AG04450 (cell line): ENCODE measurements at regions not wholly inside any gene's neighbourhood (a gene's known extent, or its start where the extent isn't known, plus 50 kb on each side); places are given as distances from the start of the nearest gene placed in this dataset.
A peak's percentile ranks its signal among the peaks of the same experiment; 100 is the strongest.

Source experiments
- CTCF ChIA-PET: fragments of 300-600, 350-600 bp; formaldehyde crosslinking; extraction: SDS; loops from one replicate; lab custom pipeline; 2022; ENCODE audit warnings: antibody characterized with exemption, inconsistent platforms; lab: Charles Lee
- POLR2A ChIA-PET: fragments of 350-600 bp; formaldehyde crosslinking; extraction: SDS; loops from one replicate; lab custom pipeline; 2021; ENCODE audit warnings: antibody characterized with exemption, inconsistent platforms; lab: Yijun Ruan, JAX
- DNase-seq: peaks from one replicate; pipeline ENCODE4 v3.0.0-alpha.2; 2011; ENCODE audit warnings: low read depth, low spot score
- H3K27ac ChIP-seq: one replicate; pipeline ENCODE4 v1.5.1; 2012; ENCODE audit warnings: low read depth, low read length, control low read depth
- H3K27me3 ChIP-seq: one replicate; pipeline ENCODE4 v1.6.0; 2012; ENCODE audit warnings: low read length; ENCODE audit not compliant: control insufficient read depth, insufficient read depth
- H3K4me3 ChIP-seq: 2 replicates; pipeline ENCODE4 v1.5.1; 2011; ENCODE audit warnings: mild to moderate bottlenecking, low read depth, low read length, control low read depth
- H3K9me3 ChIP-seq: 2 replicates; pipeline ENCODE4 v1.5.1; 2012; ENCODE audit warnings: low read length; ENCODE audit not compliant: control insufficient read depth, insufficient read depth
- CTCF ChIP-seq: IDR thresholded peaks from 2 replicates; pipeline ENCODE4 v1.5.1; 2011; ENCODE audit warnings: low read depth, low read length, control low read depth, inconsistent platforms

DNA sequence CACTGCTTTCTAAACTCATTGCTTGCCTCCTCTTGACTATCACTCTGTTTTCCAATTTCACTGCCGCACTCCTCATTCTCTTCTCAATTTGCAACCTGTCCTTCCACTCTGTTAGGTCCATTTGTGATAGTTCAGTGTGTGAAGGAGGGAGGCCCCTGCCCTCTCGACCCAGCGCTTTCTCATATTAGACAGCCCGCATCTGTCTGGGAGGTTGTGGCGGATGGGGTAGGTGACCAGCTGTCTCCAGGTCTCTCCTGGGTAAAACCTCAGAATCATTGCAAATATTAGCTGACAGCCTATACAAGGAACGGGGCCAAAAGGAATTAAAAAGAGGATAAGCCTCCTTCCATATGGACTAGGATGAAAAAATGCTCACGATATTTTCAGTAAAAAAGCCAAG lies 358.3 kb downstream of the SHQ1 start:
- ChIA-PET POLR2A (no interaction called here), CTCF (no interaction called here)
- TF ChIP-seq CTCF, result no peak
- peaks cover 4% of the 10 kb centered on the region; the same call in 1 of the 2 replicates for H3K9me3 ChIP-seq
- H3K4me3 ChIP-seq, result no peak overlapping the region
- no peak for DNase-seq
- H3K27me3 ChIP-seq, result peaks cover 3% of the 10 kb centered on the region
- no peak overlapping the region for H3K27ac ChIP-seq

- no peak overlapping the region for H3K4me3 ChIP-seq
- POLR2A ChIA-PET, result no interaction called here
- no peaks in the 10 kb centered on the region for H3K9me3 ChIP-seq
- no peaks in the 10 kb centered on the region for H3K27me3 ChIP-seq
- no peak for DNase-seq
- no peak overlapping the region for H3K27ac ChIP-seq
- TF ChIP-seq CTCF, result no peak
- CTCF ChIA-PET, result no interaction called here
Observed at GRCh38 chr3:72488738-72489035, 359.6 kb downstream of the SHQ1 start.

GRCh38 chr3:72487946-72488737 lies 360.1 kb downstream of the SHQ1 start:
- TF ChIP-seq CTCF, result no peak
- ChIA-PET POLR2A (interaction anchor here (0.9 to 1.2 kb wide), 2 partner anchors 8 to 41 kb away, joined by 4 to 9 read pairs; partner anchors contain the start of gene RYBP), CTCF (no interaction called here)
- H3K27ac ChIP-seq, result peak overlapping the region; percentile 73
- H3K27me3 ChIP-seq, result no peaks in the 10 kb centered on the region
- no peaks in the 10 kb centered on the region for H3K9me3 ChIP-seq
- DNase-seq, result no peak
- no peak overlapping the region for H3K4me3 ChIP-seq

GRCh38 chr3:72487078-72487765 lies 361.0 kb downstream of the SHQ1 start:
- Histone ChIP-seq H3K27me3 (no peaks in the 10 kb centered on the region), H3K9me3 (no peaks in the 10 kb centered on the region), H3K27ac (peak overlapping the region; percentile 73), H3K4me3 (no peak overlapping the region)
- peak; percentile 65 for DNase-seq
- CTCF ChIA-PET, result interaction anchor here (0.8 kb wide), 1 partner anchor 532 kb away, joined by 3 read pairs; no protein-coding TSS in a partner anchor
- no peak for TF ChIP-seq CTCF
- POLR2A ChIA-PET, result interaction anchor here (0.6 to 1.2 kb wide), 4 partner anchors 9 to 1010 kb away, joined by 3 to 9 read pairs (median 5); partner anchors contain the start of gene RYBP

DNA sequence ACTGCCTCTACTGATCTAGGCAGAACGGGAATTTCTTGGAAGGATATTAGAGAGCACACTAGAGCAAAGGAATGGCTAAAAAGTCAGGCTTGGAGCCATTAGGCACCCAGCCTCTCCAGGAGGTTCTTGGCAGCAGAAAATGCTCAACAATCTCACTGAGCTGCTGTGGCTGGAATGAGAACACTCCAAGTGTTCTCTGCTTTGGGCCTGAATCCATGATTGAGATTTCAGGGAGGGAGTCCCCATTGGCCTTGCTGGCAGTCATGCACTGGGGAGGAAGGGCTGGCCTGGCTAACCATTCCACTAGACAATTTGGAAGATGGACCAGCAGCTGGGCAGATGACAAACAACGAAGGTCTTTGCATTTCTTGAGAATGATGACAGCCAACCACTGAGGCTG lies 362.6 kb downstream of the SHQ1 start:
- no peak for DNase-seq
- Histone ChIP-seq H3K4me3 (no peak overlapping the region), H3K9me3 (no peaks in the 10 kb centered on the region), H3K27ac (no peak overlapping the region), H3K27me3 (no peaks in the 10 kb centered on the region)
- TF ChIP-seq CTCF, result no peak
- ChIA-PET CTCF (no interaction called here), POLR2A (interaction anchor here (0.7 kb wide), 1 partner anchor 59 kb away, joined by 4 read pairs; no protein-coding TSS in a partner anchor)
